DND-41 (cell line): ENCODE measurements at regions not wholly inside any gene's neighbourhood (a gene's known extent, or its start where the extent isn't known, plus 50 kb on each side); places are given as distances from the start of the nearest gene placed in this dataset.

ENCODE experiments used
- ATAC-seq: fragments of 200-7000 bp; cut with Tn5 transposase; 3 replicates; pipeline ENCODE4 v1.9.1; 2021; ENCODE audit warnings: low read depth; ENCODE audit not compliant: insufficient read depth
- DNase-seq: peaks from one replicate; pipeline ENCODE4 v3.0.0-alpha.2; 2020
- H2AFZ ChIP-seq: 2 replicates; pipeline ENCODE4 v1.6.0; 2012; ENCODE audit warnings: low read depth, low read length
- H3K27ac ChIP-seq: 2 replicates; pipeline ENCODE4 v1.5.1; 2012; ENCODE audit warnings: low read length, inconsistent platforms
- H3K27me3 ChIP-seq: fragments of 200-600 bp; sonication (generic); 2 replicates; pipeline ENCODE4 v1.6.0; 2012; ENCODE audit warnings: low read length, mild to moderate bottlenecking, inconsistent platforms; ENCODE audit not compliant: insufficient read depth, poor library complexity
- H3K36me3 ChIP-seq: 2 replicates; pipeline ENCODE4 v1.5.1; 2012; ENCODE audit warnings: low read length, inconsistent platforms; ENCODE audit not compliant: insufficient read depth
- H3K4me1 ChIP-seq: 2 replicates; pipeline ENCODE4 v1.5.1; 2012; ENCODE audit warnings: mild to moderate bottlenecking, low read length; ENCODE audit not compliant: insufficient read depth
- H3K4me2 ChIP-seq: 2 replicates; pipeline ENCODE4 v1.6.0; 2012; ENCODE audit warnings: mild to moderate bottlenecking, moderate library complexity, low read length, inconsistent platforms; ENCODE audit not compliant: insufficient read depth
- H3K4me3 ChIP-seq, 2 experiments: fragments of 200-600 bp in 1 of 2; shearing (Covaris generic) in 1 of 2; 2 replicates each; pipeline ENCODE4 v1.5.1; 2012 to 2016; ENCODE audit warnings: inconsistent platforms in 2 of 2, low read length in 2 of 2, mild to moderate bottlenecking in 2 of 2, low read depth in 1 of 2, moderate library complexity in 1 of 2
- H3K79me2 ChIP-seq: 2 replicates; pipeline ENCODE4 v1.6.0; 2012; ENCODE audit warnings: low read length, inconsistent platforms; ENCODE audit not compliant: insufficient read depth
- H3K9ac ChIP-seq: 2 replicates; pipeline ENCODE4 v1.6.0; 2012; ENCODE audit warnings: low read depth, mild to moderate bottlenecking, inconsistent platforms, low read length, moderate library complexity
- H3K9me3 ChIP-seq: 2 replicates; pipeline ENCODE4 v1.5.1; 2012; ENCODE audit warnings: low read length, moderate library complexity, mild to moderate bottlenecking, inconsistent platforms; ENCODE audit not compliant: insufficient read depth, severe bottlenecking
- H4K20me1 ChIP-seq: 2 replicates; pipeline ENCODE4 v1.6.0; 2012; ENCODE audit warnings: low read length; ENCODE audit not compliant: insufficient read depth
- EZH2 ChIP-seq: IDR thresholded peaks from 3 replicates; pipeline ENCODE4 v1.6.1; 2012; ENCODE audit warnings: borderline replicate concordance, low read depth, mild to moderate bottlenecking, moderate library complexity, low read length, inconsistent platforms; ENCODE audit not compliant: severe bottlenecking
- TF ChIP-seq, protein P1 (sequence below): IDR thresholded peaks from 2 replicates; pipeline ENCODE4 v1.5.1; 2012; ENCODE audit warnings: borderline replicate concordance, low read length, moderate library complexity, mild to moderate bottlenecking; ENCODE audit not compliant: poor library complexity, severe bottlenecking; ENCODE audit errors: extremely low read depth

DNA sequence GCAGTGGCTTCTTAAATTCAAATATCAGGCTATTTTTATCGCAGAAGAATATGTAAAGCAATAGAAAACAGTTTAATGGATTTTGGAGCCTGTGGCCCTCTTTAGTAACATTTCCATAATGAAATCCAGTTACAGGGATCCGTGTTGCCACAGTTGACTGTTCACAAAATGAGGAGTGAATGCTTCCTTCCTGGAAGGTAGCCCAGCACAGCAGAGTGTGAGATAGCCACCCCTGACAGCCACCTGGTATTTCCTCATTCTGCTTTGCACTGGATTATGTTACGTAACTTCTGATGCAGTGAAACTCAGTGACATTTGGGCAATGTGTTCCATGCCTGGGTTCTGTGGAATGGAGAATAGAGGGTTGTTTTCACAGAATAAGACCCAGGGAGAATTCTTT is 517.2 kb downstream of the RBFOX1 start:
- TF ChIP-seq EZH2, result no peak
- TF ChIP-seq, protein P1, sequence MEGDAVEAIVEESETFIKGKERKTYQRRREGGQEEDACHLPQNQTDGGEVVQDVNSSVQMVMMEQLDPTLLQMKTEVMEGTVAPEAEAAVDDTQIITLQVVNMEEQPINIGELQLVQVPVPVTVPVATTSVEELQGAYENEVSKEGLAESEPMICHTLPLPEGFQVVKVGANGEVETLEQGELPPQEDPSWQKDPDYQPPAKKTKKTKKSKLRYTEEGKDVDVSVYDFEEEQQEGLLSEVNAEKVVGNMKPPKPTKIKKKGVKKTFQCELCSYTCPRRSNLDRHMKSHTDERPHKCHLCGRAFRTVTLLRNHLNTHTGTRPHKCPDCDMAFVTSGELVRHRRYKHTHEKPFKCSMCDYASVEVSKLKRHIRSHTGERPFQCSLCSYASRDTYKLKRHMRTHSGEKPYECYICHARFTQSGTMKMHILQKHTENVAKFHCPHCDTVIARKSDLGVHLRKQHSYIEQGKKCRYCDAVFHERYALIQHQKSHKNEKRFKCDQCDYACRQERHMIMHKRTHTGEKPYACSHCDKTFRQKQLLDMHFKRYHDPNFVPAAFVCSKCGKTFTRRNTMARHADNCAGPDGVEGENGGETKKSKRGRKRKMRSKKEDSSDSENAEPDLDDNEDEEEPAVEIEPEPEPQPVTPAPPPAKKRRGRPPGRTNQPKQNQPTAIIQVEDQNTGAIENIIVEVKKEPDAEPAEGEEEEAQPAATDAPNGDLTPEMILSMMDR, result no peak
- Histone ChIP-seq H3K36me3 (no peaks in the 10 kb centered on the region), H4K20me1 (no peaks in the 10 kb centered on the region), H3K4me3 (no peak overlapping the region), H3K9me3 (no peaks in the 10 kb centered on the region), H3K4me1 (no peaks in the 10 kb centered on the region), H3K9ac (no peak overlapping the region), H3K27me3 (no peaks in the 10 kb centered on the region), H3K27ac (no peak overlapping the region), H3K4me2 (no peak overlapping the region), H2AFZ (no peak overlapping the region), H3K79me2 (no peaks in the 10 kb centered on the region)
- DNase-seq (no peak), ATAC-seq (no peak)

DNA sequence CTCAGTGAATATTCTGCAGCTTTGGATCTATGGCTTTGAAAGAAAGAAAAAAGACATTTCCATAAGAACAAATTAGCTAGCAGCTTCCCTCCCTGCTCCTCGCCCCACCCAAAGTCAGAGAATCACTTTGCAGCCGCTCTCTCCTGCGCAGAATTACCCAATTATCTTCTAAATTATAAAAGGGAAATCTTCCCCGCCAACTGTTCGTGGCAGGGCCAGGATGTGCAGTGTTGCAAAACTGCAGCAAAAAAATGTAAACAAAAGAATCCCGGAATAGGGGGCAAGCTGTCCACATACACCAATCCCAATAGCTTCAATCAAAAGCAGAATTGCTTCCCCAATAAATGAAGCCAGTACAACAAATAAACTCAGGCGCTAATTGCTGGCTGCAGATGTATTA is 510.6 kb downstream of the RBFOX1 start:
- no peaks in the 10 kb centered on the region for H3K36me3 ChIP-seq
- no peak overlapping the region for H3K9ac ChIP-seq
- H3K4me3 ChIP-seq, result no peak overlapping the region
- no peak for DNase-seq
- no peak overlapping the region for H2AFZ ChIP-seq
- H4K20me1 ChIP-seq, result no peaks in the 10 kb centered on the region
- no peaks in the 10 kb centered on the region for H3K4me1 ChIP-seq
- no peak for ATAC-seq
- TF ChIP-seq, protein P1, result no peak
- TF ChIP-seq EZH2, result no peak
- no peaks in the 10 kb centered on the region for H3K27me3 ChIP-seq
- H3K79me2 ChIP-seq, result no peaks in the 10 kb centered on the region
- H3K4me2 ChIP-seq, result no peak overlapping the region
- H3K9me3 ChIP-seq, result no peaks in the 10 kb centered on the region
- H3K27ac ChIP-seq, result no peak overlapping the region

DNA sequence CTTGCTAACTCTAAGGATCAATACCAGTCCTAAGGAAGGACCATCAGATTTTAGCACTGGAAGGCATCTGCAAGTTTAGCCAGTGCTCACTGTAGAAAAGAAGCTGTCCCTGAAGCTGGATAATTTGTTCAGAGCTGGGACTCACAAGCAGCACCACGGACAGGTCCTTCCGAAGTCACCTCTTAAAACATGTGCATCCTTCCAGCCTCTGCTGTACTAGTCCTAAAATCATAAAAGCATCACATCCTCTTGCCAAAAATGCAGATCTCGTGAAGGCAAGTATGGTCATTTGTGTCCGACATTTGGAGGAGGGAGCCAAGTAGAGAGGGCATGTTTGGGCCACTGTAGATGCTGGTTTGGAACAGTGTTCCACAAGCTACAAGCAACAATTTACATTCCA is 506.9 kb downstream of the RBFOX1 start:
- Histone ChIP-seq H3K4me1 (no peaks in the 10 kb centered on the region), H3K79me2 (no peaks in the 10 kb centered on the region), H3K9ac (no peak overlapping the region), H3K36me3 (no peaks in the 10 kb centered on the region), H3K27me3 (no peaks in the 10 kb centered on the region), H3K4me3 (no peak overlapping the region), H3K9me3 (no peaks in the 10 kb centered on the region), H3K27ac (no peak overlapping the region), H4K20me1 (no peaks in the 10 kb centered on the region), H3K4me2 (no peak overlapping the region), H2AFZ (no peak overlapping the region)
- DNase-seq, result peak; percentile 21
- ATAC-seq, result no peak
- TF ChIP-seq, protein P1, result no peak
- TF ChIP-seq EZH2, result no peak

- no peak overlapping the region for H3K9ac ChIP-seq
- no peaks in the 10 kb centered on the region for H3K4me1 ChIP-seq
- no peaks in the 10 kb centered on the region for H3K9me3 ChIP-seq
- ATAC-seq (no peak), DNase-seq (no peak)
- no peaks in the 10 kb centered on the region for H3K36me3 ChIP-seq
- H4K20me1 ChIP-seq, result no peaks in the 10 kb centered on the region
- H3K4me3 ChIP-seq, result no peak overlapping the region
- H3K27me3 ChIP-seq, result no peaks in the 10 kb centered on the region
- no peak overlapping the region for H2AFZ ChIP-seq
- TF ChIP-seq, protein P1, result no peak
- TF ChIP-seq EZH2, result no peak
- no peaks in the 10 kb centered on the region for H3K79me2 ChIP-seq
- H3K27ac ChIP-seq, result no peak overlapping the region
- no peak overlapping the region for H3K4me2 ChIP-seq
These were observed 502.3 kb downstream of the RBFOX1 start for GRCh38 chr16:7834771-7835431.
